ENCODE measurements at regions not wholly inside any gene's neighbourhood (a gene's known extent, or its start where the extent isn't known, plus 50 kb on each side); places are given as distances from the start of the nearest gene placed in this dataset.

- TF ChIP-seq CTCF (conservative IDR thresholded peaks at IDR 0.05; ENCODE audit: low read length) (no peak), EZH2phosphoT487 (IDR thresholded peaks at IDR 0.05; ENCODE audit: borderline replicate concordance) (no peak)
These were observed 59.6 kb upstream of the SERPINE2 start for GRCh38 chr2:224098481-224099230.
